ENCODE measurements at regions not wholly inside any gene's neighbourhood (a gene's known extent, or its start where the extent isn't known, plus 50 kb on each side); places are given as distances from the start of the nearest gene placed in this dataset.
"Not testable (repeated sequence)": the region's sequence is repeated elsewhere in the genome, so short reads cannot be mapped to it uniquely, and the experiment has no call there.

DNA sequence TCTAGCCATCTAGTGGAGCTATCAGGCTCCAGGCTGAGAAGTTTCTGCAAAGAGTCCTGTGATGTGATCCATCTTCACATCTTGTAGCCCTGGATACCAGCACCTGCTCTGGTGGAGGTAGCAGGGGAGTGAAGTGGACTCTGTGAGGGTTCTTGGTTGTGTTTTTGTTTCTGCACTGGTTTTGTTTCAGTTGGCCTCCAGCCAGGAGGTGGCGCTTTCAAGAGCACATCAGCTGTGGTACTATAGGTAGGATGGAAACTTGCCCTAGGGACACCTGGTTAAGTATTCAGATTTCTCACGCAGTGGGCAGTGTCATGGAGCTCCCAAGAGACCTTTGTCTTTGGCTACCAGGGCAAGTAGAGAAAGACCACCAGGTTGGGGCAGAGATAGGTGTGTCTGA, 257.5 kb upstream of the SLC7A11 start:
- no peak for DNase-seq (ENCODE audit: low read depth)

DNA sequence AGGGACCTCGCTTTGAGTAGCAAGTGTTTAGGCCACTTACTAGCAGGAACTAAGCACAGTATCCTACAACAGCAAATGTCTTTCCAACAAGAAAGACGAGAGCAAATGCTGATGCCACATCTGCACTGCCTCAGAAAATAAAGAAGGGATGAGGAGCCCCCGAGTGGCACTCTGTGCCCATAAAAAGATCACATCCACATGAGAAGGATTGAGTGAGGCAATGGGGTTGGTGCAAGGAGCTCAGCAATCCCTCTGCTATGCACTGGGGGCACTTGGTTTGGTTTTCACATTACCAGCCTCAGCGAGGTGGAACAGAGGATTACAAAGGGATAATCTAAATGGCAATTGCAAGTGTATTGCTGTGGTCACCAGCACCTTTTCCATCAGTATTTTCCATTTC, 252.8 kb upstream of the SLC7A11 start:
- no peak for DNase-seq (ENCODE audit: low read depth)

DNA sequence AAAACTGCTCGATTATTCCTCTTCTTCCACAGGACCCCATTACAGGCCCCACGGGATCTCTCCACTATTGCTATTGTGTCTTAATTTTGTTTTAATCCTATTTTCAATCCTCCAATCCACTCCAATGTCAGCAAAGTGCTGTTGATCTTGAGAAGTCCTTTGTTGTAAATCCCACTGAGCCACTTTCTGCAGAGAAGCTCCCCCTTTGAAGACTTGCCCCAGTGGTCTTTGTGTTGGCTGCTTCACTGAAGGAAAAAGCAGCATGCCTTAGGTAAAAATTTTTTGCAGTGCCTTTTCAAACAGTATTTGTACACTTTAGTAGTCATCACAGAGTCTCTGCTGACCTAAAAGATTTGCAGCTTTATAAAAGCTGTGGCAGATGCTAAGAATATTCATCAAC, 252.0 kb upstream of the SLC7A11 start:
- no peak for DNase-seq (ENCODE audit: low read depth)

DNA sequence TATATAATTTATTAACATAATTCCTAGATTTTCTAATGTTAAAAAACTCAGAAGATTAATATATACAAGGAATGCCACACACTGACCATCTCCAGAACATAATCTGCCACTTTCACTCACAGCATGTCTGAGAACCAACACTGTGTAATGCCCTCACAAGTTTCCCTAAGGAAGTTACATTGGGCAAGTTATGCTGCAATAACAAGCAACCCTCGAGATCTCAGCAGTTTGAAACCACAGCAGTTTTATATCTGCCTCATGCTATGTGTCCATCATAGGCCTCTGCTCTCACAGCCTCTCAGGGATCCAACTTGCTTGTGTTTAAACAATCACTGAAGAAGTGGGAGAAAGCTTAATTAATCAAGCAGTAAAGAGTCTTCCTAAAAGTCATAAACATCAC, 250.0 kb upstream of the SLC7A11 start:
- no peak for DNase-seq (ENCODE audit: low read depth)

DNA sequence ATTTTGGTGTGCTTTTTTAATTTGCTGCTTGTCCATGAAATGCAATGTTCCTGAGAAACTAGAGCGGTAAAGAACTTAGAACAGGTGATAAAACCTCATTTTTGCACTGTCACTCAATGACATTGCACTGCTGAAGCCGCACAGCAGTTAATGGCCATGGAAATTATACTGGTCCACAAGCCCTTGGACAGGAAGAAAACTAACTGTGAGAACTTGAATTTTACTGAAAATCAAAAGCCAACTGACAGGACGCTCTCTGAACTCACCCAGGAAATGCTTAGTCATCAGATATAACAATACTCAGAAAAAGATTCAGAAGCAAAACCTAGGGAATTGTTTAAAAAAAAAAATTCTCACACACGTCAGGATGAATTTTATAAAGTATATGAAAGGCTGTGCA, 246.4 kb upstream of the SLC7A11 start:
- no peak for DNase-seq (ENCODE audit: low read depth)

DNA sequence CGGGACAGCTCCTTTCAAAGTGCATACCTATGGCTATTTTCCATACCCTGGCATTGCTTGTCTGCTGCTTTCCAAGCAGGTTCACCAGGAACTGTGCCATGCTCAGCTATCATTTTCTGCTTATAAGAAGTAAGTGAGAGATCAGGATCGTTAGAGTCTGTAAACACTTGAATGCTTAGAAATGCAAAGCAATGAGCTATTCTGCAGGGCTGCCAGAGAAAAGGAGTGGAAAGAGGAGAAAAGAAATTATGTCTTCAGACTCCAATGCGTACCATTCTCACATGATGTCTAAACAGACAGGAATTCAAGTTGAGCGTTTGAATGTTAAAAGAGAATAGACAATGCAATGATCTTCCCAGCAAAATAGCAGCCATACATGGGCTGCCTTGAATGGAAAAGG, 245.5 kb upstream of the SLC7A11 start:
- no peak for DNase-seq (ENCODE audit: low read depth)

DNA sequence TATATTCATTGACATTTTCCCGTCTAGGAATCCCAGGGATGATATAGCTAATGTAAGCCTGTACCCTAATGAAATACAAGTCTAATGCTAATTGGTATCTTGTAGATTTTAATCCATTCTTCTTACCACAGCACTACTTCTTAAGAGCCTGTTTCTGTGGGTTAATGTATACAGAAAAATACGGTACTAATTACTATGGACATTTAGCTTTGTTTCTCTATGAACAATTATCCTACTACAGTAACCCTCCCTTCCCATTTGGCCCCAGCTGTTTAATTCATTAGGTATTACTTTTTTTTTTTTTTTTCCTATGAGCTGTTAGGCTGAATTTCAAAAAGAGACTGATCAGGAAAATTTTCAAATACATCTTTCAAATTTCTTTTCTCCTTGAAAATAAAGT, 245.1 kb upstream of the SLC7A11 start:
- no peak for DNase-seq (ENCODE audit: low read depth)

DNA sequence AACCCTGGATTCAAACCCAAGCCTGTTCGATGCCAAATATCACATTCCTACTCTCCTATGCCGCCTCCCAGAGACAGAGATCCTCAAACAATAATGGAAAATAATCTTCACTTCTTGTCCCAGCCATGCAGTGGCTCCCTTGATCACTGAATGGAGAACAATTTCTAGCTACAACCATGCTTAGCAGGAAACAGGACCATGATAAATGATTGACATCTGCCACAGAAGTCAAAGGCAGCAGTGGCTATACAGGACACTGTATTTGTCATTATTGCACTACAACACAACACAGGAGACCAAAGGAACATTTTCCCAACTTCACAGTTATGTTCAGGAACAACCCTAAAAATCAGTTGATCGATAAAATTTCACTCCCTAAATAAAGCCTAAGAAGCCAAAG, 243.3 kb upstream of the SLC7A11 start:
- no peak for DNase-seq (ENCODE audit: low read depth)

DNA sequence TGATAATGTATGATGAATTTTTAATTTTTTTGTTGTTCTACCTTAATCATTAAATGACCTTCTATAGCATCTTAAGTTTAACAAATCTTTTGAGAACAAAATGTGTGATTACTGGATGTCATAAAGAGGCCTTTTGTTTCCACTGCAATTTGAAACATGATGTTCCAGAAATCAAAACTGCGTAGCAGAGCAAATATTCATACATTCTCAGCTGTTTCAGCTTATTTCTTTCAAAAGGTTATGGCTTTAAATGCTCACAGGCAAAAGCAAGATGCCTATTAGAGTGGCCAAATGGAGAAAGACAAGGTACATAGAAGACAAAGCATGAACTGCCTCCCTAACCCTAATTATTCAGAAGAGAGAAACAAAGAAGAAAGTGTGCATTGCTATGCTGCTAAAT, 233.0 kb upstream of the SLC7A11 start:
- no peak for DNase-seq (ENCODE audit: low read depth)

DNA sequence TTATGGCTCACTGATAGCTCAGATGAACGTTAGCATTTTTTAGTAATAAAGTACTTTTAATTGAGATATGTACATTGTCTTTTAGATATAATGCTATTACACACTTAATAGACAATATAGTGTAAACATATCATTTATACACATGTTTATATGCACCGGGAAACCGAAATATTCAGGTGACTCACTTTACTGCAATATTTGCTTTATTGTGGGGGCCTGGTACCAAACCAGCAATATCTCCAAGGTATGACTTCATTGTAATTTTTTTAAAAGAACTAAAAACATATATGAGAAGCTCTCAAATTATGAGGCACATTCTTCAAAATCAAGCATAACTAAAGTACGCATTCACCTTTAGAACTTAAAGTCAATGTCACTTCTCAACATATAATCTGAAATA, 231.2 kb upstream of the SLC7A11 start:
- no peak for DNase-seq (ENCODE audit: low read depth)

DNA sequence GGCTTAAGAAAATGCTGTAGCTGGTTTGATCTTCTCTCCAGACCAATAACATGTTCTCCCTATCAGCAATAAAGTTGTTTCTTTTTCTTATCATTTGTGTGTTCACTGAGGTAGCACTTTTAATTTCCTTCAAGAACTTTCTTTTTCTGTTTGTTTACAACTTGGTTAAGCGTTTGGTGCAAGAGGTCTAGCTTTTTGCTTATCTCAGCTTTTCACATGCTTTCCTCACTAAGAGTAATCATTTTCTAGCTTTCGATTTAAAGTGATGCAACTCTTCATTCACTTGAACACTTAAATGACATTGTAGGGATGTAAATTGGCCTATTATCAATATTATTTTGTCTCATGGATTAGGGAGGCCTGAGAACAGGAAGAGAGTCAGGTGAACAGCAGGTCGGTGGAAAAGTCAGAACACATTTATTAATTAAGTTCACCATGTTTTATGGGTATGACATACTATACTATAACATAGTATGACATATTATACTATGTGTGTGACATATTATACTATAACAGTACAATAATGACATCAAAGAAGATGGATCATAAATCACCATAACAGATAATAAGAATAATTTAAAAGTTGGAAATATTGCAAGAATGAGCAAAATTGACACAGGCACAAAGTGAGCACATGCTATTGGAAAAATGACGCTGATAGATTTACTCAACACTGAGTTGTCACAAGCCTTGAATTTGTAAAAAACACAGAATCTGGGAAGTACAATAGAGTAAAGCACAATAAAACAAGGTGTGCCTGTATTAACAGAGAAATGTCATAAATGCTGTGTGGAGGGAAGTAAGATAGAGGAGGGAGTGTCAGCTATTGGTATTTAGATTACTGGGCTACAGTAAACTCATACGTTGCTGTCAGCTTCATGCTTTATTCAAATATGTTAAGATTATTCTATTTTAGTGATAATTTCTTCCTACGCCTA, 218.6 kb upstream of the SLC7A11 start:
- DNase-seq (ENCODE audit: low read depth): no peak

DNA sequence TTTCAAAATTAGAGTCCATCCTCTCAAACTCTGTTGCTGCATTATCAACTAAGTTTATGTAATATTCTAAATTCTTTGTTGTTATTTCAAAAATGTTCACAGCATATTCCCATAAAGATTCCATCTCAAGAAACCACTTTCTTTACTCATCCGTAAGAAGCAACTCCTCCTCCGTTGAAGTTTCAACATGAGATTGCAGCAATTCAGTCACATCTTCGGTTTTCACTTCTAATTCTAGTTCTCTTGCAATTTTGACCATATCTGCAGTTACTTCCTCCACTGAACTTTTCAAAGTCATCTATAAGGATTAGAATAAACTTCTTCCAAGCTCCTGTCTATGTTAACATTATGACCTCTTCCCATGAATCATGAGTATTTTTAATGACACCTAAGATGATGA, 216.6 kb upstream of the SLC7A11 start:
- DNase-seq (ENCODE audit: low read depth): no peak

DNA sequence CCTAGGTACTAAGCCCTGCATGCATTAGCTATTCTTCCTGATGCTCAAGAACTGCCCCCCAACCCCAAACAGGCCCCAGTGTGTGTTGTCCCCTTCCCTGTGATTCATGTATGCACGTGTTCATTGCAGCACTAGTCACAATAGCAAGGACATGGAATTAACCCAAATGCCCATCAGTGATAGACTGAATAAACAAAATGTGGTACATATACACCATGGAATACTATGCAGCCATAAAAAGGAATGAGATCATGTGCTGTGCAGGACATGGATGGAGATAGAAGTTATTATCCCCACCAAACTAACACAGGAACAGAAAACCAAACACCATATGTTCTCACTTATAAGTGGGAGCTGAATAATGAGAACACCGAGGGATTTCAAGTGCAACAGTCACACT, 214.2 kb upstream of the SLC7A11 start:
- DNase-seq (ENCODE audit: low read depth): not testable (repeated sequence)

DNA sequence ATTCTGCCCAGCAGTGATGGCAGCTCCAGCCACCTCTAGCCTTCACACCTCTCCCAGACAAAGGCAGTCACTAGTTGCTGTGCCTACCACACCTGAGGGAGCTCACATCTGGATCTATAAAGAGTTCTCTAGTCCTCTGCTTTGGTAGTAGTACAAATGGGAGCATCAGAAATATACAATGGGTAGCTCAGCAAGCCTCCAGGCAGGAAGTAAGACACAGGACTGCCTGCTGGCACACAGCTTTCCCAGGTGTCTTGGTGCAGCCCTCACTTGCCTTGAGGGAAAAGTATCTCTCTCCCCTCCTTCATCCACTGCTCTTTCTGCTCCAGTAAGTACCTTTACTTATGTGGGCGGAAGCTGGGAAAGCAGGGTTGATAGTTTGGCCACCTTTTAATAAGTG, 212.9 kb upstream of the SLC7A11 start:
- DNase-seq (ENCODE audit: low read depth): no peak

DNA sequence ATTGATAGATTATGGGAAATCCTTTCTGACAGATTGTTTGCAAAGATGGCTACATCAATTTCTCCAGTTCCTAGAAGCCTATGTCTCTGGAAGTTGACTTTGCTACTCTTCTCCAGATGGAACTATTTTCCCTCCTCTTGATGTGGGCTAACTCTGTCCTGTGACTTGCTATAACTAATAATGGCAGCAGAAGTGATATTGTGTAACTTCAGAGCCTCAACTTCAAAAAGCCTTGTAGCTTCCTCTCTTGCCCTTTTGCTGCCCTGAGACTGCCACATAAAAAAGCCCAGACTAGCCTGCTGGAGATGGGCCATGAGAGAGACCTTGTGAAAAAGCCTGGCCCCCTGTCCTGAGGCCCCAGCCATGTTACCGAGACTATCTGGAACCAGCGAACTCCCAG, 210.7 kb upstream of the SLC7A11 start:
- no peak for DNase-seq (ENCODE audit: low read depth)

DNA sequence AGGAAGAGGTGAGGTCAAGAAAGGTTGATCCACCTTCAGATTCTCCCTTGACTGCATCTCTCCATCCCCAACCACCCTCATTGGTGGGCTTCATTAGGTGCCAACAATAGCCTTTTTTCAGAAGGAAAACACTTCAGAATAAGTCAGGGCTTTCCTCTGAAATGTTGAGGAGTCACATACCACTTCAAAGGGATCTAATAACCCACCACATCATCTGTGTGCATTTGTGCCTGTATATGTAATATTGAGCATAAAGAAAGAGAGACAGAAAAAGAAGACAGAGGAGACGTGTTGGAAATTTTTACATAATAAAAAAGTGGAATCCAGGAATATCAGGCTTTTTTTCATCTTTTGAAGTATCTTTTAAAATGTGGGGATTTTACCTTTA, 209.1 kb upstream of the SLC7A11 start:
- no peak for DNase-seq (ENCODE audit: low read depth)

DNA sequence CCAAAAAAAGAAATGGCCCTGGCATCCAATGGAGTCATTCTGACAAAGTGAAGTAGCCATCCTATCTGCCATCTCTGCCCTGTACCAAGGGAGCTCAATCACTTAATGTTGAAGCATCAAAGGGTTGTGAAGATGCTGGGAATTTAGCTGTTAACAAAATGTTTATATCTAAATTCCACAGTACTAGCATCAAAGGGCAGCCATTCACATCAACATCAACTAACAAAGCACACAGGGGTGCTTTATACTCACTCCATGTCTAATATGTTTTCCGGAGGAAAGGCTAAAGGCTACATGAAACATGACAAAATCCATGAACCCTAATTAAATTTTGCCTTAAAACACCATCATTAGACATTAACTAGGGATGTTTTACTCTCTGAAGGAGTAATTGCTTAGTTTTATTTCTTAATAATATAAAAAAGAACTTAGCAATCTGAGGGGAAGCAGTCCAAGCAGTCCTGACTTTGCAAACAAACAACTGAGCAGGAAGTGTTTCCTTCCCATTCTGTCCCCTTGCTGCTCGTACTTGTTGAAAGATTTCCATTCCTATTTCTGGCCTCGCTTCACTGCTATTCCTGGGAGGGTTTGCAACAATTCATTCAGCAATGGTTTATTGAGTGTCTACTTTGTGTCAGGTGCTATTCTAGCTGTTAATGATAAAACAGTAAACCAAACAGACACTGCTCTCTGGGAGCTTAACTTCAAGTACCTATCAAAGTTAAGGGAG, 208.6 kb upstream of the SLC7A11 start:
- DNase-seq (ENCODE audit: low read depth): no peak

DNA sequence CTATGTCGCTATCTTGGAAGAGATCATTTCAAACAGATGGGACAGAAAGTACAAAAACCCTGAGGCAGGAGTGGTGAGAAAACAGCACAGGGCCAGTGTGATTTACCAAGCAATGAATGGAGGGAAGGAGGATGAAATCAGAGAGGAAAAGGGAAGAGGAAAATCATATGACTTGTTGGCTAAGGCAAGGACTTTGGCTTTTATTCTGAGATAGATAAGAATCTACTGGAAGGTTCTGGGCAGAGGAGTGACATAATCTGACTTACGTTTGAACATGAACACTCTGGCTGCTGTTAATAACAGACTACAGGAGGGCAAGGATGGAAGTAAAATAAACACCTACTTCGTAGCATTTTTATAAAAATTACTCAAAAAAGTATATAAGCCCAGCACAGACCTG, 207.8 kb upstream of the SLC7A11 start:
- no peak for DNase-seq (ENCODE audit: low read depth)

DNA sequence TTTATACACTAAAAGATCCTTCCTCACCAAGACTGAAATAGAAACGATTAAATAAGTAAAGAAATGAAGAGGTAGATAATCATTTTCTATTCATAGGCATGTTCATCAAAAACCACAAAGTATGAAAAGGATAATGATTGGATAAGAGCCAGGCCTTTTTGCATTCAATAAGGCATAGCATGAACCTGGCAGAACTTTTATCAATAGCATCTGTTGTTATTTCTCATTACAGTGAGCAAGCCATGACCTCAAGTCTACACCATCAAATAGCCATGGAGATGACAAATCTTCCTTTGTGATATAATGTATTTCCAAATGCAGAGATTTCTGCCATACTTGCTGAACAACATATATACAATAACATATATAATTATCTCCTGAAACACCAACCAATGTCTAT, 206.0 kb upstream of the SLC7A11 start:
- DNase-seq (ENCODE audit: low read depth): no peak

DNA sequence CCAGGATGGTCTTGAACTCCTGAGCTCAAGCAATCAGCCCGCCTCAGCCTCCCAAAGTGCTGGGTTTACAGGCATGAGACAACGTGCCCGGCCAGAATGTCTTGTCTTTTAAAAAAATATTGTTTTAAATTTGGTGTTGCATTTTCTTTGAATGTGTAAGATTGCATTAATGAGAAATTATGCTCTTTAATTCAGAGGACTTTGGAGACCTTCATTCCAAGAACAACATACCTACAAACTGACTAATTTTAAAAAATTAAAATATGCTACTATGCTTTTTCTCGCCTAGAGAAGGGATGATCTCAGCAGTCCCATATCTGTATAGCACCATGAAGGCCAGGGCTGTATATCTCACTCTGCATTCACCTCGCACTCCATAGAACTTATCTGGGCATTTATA, 204.3 kb upstream of the SLC7A11 start:
- no peak for DNase-seq (ENCODE audit: low read depth)

DNA sequence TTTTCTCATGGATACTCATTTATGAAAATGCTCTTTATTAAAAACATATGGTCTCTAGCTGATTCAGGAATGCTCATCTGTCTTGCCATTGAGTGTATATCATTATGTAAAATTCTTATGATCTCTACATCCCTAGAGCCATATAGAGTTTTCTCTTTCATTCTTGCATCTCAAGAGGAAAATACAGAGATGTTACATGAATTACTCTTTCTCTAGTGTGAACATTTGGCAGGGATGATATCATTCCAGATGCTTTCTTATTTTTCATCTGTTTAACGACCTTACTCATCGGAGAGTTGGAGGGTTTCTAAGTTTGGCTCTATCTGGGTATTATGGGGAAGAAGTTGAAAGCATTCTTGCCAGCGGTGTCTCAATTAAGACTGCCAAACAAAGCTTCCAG, 202.9 kb upstream of the SLC7A11 start:
- DNase-seq (ENCODE audit: low read depth): no peak

DNA sequence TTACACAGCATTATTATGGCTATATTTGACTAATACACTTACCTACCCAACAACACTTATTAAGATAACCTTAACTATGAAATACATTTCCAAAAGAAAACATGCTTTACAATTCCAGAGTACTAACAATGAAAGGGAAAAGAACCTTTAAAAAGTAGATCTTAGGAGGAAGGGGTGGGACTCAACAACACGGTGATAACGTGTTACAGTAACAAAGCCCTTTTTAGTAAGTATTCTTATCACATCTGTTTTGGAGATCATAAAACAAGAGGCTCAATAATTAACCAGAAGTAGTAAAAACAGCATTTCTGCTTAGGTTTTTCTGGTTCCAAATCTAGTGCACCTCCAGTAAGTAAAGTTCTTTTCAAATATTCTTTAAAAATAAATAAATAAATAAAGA, 202.1 kb upstream of the SLC7A11 start:
- no peak for DNase-seq (ENCODE audit: low read depth)

DNA sequence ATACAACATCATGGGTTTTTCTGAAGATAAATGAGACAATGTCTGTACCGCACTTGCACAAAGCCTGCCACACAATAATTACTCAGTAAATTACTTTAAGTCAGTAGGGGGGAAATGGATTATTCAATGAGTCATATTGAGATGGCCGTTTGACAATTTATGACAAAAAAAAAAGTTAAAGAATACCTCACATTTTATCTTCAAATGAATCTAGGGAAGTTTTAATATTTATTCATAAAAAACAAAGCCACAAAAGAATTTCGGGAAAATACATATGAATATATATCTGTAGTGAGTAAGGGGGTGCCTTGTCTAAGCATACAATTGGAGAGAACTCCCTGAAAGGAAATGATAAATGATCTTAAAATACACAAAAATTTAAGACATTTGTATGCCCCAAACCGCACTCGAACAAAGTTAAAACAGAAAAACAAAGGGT, 197.0 kb upstream of the SLC7A11 start:
- DNase-seq (ENCODE audit: low read depth): no peak

DNA sequence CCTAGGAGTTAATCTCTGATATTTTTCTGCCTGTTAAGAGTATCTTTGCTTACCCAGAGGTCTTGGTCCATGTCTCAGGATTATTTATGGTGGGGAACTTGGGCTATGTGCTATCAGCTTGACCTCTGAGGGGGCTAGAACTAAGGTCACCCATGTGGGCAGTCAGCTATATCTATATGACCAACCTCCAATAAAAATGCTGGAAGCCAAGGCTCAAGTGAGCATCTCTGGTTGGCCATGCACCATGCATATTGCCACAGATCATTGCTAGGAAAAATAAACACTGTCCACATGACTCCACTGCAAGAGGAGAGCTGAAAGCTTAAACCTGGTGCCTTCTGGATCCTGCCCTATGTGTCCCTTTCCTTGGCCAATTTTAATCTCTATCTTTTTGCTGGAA, 196.5 kb upstream of the SLC7A11 start:
- DNase-seq (ENCODE audit: low read depth): no peak
